HG03442 (cell line): ENCODE measurements at regions not wholly inside any gene's neighbourhood (a gene's known extent, or its start where the extent isn't known, plus 50 kb on each side); places are given as distances from the start of the nearest gene placed in this dataset.
"Not testable (repeated sequence)": the region's sequence is repeated elsewhere in the genome, so short reads cannot be mapped to it uniquely, and the experiment has no call there.

ENCODE experiments used
- ATAC-seq: cut with Tn5 transposase; IDR thresholded peaks from one replicate; pipeline ENCODE4 v1.9.1; 2021; ENCODE audit warnings: mild to moderate bottlenecking, moderate library complexity; ENCODE audit not compliant: unreplicated experiment

DNA sequence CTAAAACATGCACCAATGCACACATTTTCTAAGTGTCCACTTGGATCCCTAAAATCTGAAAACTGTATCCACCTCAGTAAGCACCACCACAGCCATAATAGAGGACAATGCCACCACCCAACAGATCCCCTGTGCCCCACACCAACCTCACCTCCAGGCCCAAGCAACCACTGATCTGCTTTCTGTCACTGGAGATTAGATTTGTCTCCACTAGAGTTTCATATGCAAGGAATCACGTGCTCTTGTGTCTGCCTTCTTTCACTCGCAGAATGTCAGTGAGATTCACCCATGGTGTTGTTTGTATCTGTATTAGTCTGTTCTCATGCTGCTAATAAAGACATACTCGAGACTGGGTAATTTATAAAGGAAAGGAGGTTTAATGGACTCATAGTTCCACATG is 216.1 kb upstream of the WWC1 start:
- ATAC-seq: no peak

DNA sequence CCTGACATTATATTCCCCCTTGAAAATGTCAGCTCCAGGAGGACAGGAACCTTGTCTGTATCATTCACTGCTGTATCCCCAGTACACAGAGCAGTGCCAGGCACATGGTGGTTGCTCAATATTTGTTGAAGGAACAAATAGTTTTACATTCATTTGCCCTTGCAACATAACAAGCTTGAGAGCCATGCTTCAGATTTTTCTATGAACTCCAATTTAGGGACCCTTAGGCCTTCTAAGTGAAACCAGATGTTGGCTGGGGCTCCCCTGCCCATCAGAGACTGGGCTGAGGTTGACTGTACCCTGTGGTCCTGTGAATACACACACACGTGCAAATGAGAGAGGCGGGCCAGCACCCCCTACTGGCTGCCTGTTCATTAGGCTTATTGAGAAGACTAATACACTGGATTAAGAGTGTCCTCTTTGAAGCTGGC is 214.9 kb upstream of the WWC1 start:
- peak; percentile 64 for ATAC-seq

GRCh38 chr5:168085261-168086031 is 206.0 kb upstream of the WWC1 start:
- no peak for ATAC-seq

DNA sequence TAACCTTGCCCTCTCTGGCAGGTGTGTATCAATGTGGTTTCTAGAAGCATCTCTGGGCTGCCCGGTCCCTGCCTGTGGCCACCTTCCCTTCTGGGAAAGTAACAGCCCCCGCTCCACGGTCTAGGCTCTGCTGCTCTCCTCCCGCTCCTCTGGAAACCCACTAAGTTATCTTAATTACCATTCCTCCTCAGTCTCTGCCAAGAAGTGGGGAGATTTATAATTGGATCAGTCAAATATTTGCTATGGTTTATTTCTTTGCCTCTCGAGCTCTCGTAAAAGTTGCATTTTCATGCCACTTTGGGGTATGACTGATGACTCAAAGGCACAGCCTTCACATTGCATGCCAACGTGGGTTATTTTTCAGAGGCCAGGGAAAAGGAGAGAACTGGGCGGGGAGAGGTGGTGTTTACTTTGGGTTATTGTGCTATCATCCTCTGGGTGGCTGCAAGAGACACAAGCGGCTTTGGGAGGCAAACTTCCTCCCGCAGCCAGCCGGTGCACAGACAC is 205.3 kb upstream of the WWC1 start:
- ATAC-seq: no peak

DNA sequence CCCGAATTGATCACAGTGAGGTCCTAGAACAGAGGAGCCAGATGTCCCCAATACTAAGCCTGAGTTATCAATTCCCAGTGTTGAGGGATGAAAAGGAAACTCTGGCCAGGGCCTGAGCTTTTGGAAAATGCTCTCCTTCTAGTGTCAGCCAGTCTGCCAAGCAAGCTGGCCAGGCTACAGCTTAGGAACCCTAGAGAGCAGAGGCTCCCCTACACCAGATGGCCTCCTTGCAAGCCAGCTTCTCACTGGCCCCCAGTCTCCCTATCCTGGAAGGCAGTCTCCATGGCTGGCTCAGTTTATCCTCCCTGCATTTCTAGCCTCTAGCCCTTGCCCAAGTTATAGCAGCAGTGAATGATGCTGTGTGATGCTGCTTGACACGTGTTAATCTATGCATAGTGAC is 204.7 kb upstream of the WWC1 start:
- ATAC-seq: no peak

- ATAC-seq: no peak
These were observed 202.9 kb upstream of the WWC1 start for GRCh38 chr5:168088410-168089173.

GRCh38 chr5:168089201-168089887 is 202.1 kb upstream of the WWC1 start:
- ATAC-seq: no peak

DNA sequence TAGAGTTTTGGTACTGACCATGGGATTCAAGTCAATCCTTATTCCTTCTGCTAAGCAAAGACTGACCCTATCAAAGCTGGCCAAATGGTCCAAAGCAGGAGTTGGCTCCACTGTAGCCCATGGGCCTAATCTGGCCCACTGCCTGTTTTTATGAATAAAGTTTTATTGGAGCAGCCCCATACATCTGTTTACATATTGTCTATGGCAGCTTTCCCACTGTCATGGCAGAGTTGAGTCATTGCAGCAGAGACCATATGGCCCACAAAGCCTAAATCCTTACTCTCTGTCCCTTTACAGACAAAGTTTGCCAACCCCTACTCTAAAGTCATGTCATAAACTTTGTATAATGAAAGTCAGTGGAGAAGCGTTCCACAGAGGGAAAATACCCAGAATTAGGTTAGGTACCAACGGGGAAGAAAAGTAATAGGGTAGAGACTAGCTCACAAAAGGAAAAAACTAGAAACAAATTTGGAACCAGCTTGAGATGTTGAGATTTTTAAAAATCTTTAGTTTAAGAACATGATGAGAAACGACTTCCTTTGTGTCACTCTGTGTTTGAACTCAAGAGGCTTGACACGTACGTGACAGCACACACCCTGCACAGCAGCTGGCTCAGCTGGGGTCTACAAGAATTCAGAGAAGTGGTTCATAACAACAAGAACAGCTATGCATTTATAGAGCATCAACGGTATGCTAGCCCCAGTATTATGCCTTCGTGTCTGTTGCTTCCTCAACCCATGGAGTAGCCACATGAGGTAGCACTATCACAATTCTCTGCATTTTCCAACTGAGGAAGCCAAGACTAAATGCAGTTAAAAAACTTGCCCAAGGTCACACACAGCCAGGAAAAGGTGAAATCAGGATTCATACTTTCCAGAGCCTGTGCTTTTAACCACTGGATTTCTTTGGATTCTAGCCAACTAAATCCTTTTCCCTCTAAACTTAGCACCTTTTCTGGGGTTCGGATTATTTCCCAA is 198.9 kb upstream of the WWC1 start:
- no peak for ATAC-seq

DNA sequence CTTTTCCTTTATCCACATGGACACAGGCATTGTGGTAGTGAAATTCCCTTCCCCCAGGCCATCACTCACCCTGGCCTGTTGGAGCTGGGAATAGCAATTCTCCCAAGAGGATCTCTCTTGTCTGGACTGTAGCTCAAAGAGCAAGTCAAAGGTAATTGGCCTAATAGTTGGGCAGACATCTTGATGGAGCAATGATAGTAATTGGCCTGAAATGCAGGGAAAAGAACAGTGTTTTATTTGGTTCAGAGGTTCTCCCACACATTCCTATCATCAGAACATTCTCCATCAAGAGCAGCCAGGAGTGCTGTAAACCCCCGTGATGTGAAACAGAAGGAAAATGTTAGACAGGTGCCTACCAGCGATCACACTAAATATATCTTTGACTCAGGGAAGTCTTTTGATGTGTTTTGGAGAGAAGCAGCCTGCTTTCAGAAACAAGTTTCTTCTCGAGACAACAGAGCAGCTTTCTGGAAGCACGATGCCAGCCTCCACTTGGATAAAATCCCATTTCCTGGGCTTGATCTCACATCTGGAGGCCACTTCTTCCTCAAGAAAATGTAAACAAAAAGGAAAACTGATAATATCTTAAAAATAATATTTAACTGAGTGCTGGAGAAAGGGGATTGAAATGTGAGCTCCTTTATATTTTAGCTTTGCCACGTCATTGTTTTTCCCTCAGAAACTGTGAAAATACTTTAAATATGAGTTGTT is 198.1 kb upstream of the WWC1 start:
- no peak for ATAC-seq

- no peak for ATAC-seq
These were observed 194.9 kb upstream of the WWC1 start for GRCh38 chr5:168096525-168096924.

DNA sequence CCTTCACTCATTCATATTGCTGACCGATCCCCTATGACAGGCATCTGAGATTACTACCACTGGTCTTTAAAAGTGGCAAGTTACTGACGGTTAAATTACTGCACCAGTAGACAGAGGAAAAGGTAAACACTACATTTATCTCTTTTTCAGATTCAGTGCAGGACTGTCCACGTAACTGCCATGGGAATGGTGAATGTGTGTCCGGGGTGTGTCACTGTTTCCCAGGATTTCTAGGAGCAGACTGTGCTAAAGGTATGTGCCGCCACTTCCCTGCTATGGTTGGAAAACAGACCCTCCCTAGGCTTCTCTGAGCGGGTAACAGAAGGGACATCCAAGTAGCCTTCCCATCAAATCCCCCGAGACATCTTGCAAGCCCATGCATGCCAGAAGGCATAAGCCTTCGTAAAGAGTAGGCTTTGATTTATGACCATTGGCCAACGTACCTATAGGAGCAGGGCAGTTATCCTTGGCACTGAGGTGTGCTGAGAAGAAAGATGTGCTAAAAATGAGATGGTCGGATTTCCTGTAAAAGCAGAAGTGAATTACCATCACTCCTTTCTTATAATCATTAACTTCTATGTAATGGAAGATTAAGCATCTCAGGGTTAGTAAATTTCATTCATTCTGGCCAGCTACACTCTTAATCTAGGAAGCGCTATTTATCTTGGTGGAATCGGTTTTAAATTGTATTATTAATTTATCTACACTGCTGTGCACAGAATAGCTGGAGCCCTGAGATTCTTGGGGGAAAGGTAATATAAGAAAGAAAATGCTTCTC is 193.4 kb upstream of the WWC1 start:
- no peak for ATAC-seq

DNA sequence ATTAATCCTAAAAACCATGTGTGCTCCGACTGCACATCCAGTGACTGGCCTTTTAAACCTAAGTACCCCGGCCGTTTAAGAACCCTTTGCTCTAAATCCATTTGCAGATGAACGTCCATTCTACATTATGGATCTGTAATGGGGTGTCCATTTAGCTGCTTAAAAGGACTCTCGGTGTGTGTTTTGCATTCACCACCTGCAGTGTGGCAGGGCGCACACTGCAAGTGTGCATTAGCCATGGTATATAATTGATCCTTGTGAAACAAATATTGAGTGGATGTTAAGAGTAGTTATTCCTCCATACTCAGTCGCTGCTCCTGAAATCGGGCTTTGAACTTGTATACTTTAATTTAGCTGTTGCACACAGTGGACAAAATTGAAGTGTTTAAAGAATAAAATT is 190.1 kb upstream of the WWC1 start:
- ATAC-seq: no peak

GRCh38 chr5:168103018-168103417 is 188.4 kb upstream of the WWC1 start:
- not testable (repeated sequence) for ATAC-seq

DNA sequence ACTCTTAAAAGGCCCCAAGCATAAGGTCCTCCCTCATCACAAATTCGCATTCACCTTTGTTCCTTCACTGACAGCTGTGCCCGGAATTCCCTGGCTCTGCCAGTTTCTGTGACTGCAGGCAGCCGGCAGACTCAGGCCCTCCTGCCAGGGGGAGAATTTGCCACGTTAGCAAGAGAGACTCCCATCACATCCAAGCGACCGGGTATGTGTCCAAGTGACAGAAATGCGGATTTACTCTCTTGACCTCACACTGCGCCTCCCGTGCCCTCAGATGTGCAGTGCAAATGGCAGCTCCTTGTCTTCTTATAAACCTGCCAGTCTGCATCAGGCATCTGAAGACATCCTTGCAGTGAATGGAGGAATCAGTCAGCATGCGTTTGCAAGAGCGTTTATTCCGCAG is 187.1 kb upstream of the WWC1 start:
- no peak for ATAC-seq

DNA sequence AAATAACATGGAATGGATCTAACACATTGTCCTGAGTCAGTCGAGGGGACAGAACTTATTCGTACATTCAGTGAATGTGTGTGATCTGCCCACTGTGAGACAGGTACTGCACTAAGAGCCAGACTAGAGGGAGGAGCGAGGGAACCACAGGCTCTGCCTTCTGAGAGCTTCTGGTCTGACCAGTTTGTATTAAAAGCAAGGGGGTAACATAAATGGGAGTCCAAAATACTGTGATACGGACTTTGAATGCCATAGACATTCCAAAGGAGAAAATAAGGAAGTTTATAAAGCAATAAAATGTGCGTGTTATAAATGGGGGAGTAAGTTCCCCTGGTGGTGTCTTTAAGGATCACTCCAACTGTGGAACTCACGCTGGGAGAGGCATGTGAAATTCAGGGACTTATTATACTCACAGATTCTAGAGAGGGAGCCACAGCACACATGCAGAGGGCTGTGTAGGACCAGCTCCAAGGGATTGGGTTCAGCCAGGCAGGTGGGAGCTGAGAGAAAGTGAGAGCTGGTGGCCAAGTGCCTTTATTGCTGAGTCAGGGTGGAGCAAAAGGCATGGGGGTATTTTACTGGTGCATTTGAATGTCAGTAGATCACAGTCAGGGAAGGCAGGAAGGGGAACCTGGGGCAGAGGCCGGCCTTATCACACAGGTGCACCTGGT is 186.5 kb upstream of the WWC1 start:
- no peak for ATAC-seq

- no peak for ATAC-seq
These were observed 185.3 kb upstream of the WWC1 start for GRCh38 chr5:168106008-168106761.

DNA sequence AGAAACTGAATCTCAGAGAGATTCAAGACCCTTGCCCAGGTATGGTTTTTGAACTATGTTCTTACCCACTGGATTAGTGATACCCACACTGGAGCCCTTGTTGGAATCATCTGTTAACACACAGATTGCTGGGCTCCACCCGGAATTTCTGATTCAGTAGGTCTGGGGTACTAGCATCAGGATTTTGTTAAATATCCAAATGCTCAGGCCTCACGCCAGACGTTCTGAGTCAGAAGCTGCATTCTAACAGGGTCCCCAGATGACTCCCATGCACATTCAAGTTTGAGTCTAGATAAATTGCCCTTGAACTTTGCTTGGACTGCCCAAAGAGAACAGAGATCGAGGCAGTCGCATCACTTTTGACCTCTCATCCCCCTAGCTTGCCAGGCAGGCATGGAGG is 182.0 kb upstream of the WWC1 start:
- ATAC-seq: no peak

GRCh38 chr5:168110384-168110783 is 181.1 kb upstream of the WWC1 start:
- ATAC-seq: no peak
